ENCODE measurements at regions not wholly inside any gene's neighbourhood (a gene's known extent, or its start where the extent isn't known, plus 50 kb on each side); places are given as distances from the start of the nearest gene placed in this dataset.

GRCh38 chr11:69215216-69215615 lies 59.5 kb downstream of the SMIM38 start:
- no peaks in the 10 kb centered on the region for H3K4me1 ChIP-seq (ENCODE audit: insufficient read depth)
- no peaks in the 10 kb centered on the region for H3K9me2 ChIP-seq (replicated peaks; ENCODE audit: insufficient read depth)
- no peak overlapping the region for H2AFZ ChIP-seq
- DNase-seq (ENCODE audit: low spot score), result no peak
- no peak overlapping the region for H3K4me2 ChIP-seq
- no peaks in the 10 kb centered on the region for H3K9me3 ChIP-seq (ENCODE audit: low read depth)
- TF ChIP-seq EZH2phosphoT487 (IDR thresholded peaks at IDR 0.05; ENCODE audit: low read depth, severe bottlenecking, unreplicated experiment) (no peak), EZH2 (IDR thresholded peaks at IDR 0.05; ENCODE audit: borderline replicate concordance) (no peak), CTCF (IDR thresholded peaks at IDR 0.05; ENCODE audit: poor library complexity) (no peak)
- no peaks in the 10 kb centered on the region for H3K27me3 ChIP-seq
- no peak overlapping the region for H3K4me3 ChIP-seq
- 85% methylated on average over 1 of the region's 1 CpG for WGBS (ENCODE audit: low lambda C conversion rate, missing lambda C conversion rate)
- H3K79me2 ChIP-seq, result no peaks in the 10 kb centered on the region
- H3K27ac ChIP-seq, result no peak overlapping the region
- H4K20me1 ChIP-seq (ENCODE audit: insufficient read depth, poor library complexity, severe bottlenecking), result no peaks in the 10 kb centered on the region
- no peaks in the 10 kb centered on the region for H3K36me3 ChIP-seq (replicated peaks; ENCODE audit: insufficient read depth, low read depth)

GRCh38 chr11:69215784-69216415 lies 60.2 kb downstream of the SMIM38 start:
- no peak for TF ChIP-seq CTCF (IDR thresholded peaks at IDR 0.05; ENCODE audit: poor library complexity)
- TF ChIP-seq EZH2 (IDR thresholded peaks at IDR 0.05; ENCODE audit: borderline replicate concordance), result no peak
- no peak for TF ChIP-seq EZH2phosphoT487 (IDR thresholded peaks at IDR 0.05; ENCODE audit: low read depth, severe bottlenecking, unreplicated experiment)
- H3K4me1 ChIP-seq (ENCODE audit: insufficient read depth), result no peaks in the 10 kb centered on the region
- 77% methylated on average over 6 of the region's 6 CpGs for WGBS (ENCODE audit: low lambda C conversion rate, missing lambda C conversion rate)
- no peak overlapping the region for H3K4me3 ChIP-seq
- DNase-seq (ENCODE audit: low spot score), result no peak
- H3K4me2 ChIP-seq, result no peak overlapping the region
- H2AFZ ChIP-seq, result no peak overlapping the region
- no peaks in the 10 kb centered on the region for H4K20me1 ChIP-seq (ENCODE audit: insufficient read depth, poor library complexity, severe bottlenecking)
- H3K36me3 ChIP-seq (replicated peaks; ENCODE audit: insufficient read depth, low read depth), result no peaks in the 10 kb centered on the region
- no peaks in the 10 kb centered on the region for H3K79me2 ChIP-seq
- no peaks in the 10 kb centered on the region for H3K9me2 ChIP-seq (replicated peaks; ENCODE audit: insufficient read depth)
- no peaks in the 10 kb centered on the region for H3K27me3 ChIP-seq
- no peaks in the 10 kb centered on the region for H3K9me3 ChIP-seq (ENCODE audit: low read depth)
- no peak overlapping the region for H3K27ac ChIP-seq

GRCh38 chr11:69216647-69217051 lies 60.9 kb downstream of the SMIM38 start:
- Histone ChIP-seq H4K20me1 (ENCODE audit: insufficient read depth, poor library complexity, severe bottlenecking) (no peaks in the 10 kb centered on the region), H3K79me2 (no peaks in the 10 kb centered on the region), H3K36me3 (replicated peaks; ENCODE audit: insufficient read depth, low read depth) (no peaks in the 10 kb centered on the region), H3K9me3 (ENCODE audit: low read depth) (no peaks in the 10 kb centered on the region), H2AFZ (no peak overlapping the region), H3K27me3 (no peaks in the 10 kb centered on the region), H3K9me2 (replicated peaks; ENCODE audit: insufficient read depth) (no peaks in the 10 kb centered on the region), H3K4me3 (no peak overlapping the region), H3K4me1 (ENCODE audit: insufficient read depth) (no peaks in the 10 kb centered on the region), H3K4me2 (no peak overlapping the region), H3K27ac (no peak overlapping the region)
- no peak for DNase-seq (ENCODE audit: low spot score)
- TF ChIP-seq EZH2phosphoT487 (IDR thresholded peaks at IDR 0.05; ENCODE audit: low read depth, severe bottlenecking, unreplicated experiment) (no peak), EZH2 (IDR thresholded peaks at IDR 0.05; ENCODE audit: borderline replicate concordance) (no peak), CTCF (IDR thresholded peaks at IDR 0.05; ENCODE audit: poor library complexity) (no peak)
- WGBS (ENCODE audit: low lambda C conversion rate, missing lambda C conversion rate), result 92% methylated on average over 6 of the region's 6 CpGs
